H1 (cell line): ENCODE measurements at regions not wholly inside any gene's neighbourhood (a gene's known extent, or its start where the extent isn't known, plus 50 kb on each side); places are given as distances from the start of the nearest gene placed in this dataset.

Experiments used
- CTBP2 ChIP-seq: IDR thresholded peaks from 2 replicates; pipeline ENCODE4 v1.7.0; 2011; ENCODE audit warnings: borderline replicate concordance, mild to moderate bottlenecking, moderate library complexity, mixed read lengths, low read length; ENCODE audit not compliant: insufficient read depth, insufficient read length
- MAFK ChIP-seq: IDR thresholded peaks from 2 replicates; pipeline ENCODE4 v1.6.1; 2012; ENCODE audit warnings: low read depth, mild to moderate bottlenecking, improper control_type of control experiment, low read length
- POLR2A ChIP-seq, 2 experiments: IDR thresholded peaks; 1 replicate in 1 of 2; 2 replicates in 1 of 2; pipeline ENCODE4 v1.6.1; 2011; ENCODE audit warnings: low read depth in 2 of 2, low read length in 2 of 2, mild to moderate bottlenecking in 2 of 2; ENCODE audit errors: control extremely low read depth in 1 of 2
- TBP ChIP-seq: IDR thresholded peaks from 2 replicates; pipeline ENCODE4 v1.6.1; 2011; ENCODE audit warnings: low read depth, low read length, improper control_type of control experiment

GRCh38 chr2:4047961-4048891 lies 344.9 kb downstream of the DCDC2C start (continued):
- TF ChIP-seq TBP, result no peak
- no peak for TF ChIP-seq POLR2A (IDR thresholded peaks at IDR 0.05; ENCODE audit: control extremely low read depth in 1 of 2, low read depth in 2 of 2, low read length in 2 of 2)
- no peak for TF ChIP-seq CTBP2
- TF ChIP-seq MAFK, result no peak
